ENCODE measurements at regions not wholly inside any gene's neighbourhood (a gene's known extent, or its start where the extent isn't known, plus 50 kb on each side); places are given as distances from the start of the nearest gene placed in this dataset.

- no peak for TF ChIP-seq ZNF274 (IDR thresholded peaks at IDR 0.05; ENCODE audit: low read depth, low read length)
Measured at GRCh38 chr18:76741346-76741745, 81.0 kb upstream of the ZNF236 start.

DNA sequence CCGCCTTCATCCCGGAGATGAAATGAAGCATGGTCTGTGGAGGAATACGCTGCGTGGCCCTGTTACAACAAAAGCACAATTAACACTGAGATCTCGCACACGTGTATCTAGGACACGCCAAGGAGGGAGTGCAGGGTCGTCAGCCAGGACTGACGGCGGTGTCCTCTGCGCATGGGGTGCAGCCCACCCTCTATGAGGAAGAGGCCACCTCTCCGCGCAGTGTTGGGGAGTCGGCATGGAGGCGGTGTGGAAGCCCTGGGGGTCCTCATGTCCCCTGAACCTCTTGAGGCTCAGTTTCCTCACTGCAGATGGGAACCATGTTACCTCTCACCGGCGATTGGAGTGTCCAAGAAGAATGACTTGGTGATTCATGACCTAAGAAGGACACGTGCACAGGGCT, 86.0 kb upstream of the ZNF236 start:
- TF ChIP-seq ZNF274 (IDR thresholded peaks at IDR 0.05; ENCODE audit: low read depth, low read length): no peak
- no peak overlapping the region for H3K4me3 ChIP-seq (ENCODE audit: low read length)

More at GRCh38 chr18:76741346-76741745, 81.0 kb upstream of the ZNF236 start:
- H3K4me3 ChIP-seq (ENCODE audit: low read length): no peak overlapping the region

DNA sequence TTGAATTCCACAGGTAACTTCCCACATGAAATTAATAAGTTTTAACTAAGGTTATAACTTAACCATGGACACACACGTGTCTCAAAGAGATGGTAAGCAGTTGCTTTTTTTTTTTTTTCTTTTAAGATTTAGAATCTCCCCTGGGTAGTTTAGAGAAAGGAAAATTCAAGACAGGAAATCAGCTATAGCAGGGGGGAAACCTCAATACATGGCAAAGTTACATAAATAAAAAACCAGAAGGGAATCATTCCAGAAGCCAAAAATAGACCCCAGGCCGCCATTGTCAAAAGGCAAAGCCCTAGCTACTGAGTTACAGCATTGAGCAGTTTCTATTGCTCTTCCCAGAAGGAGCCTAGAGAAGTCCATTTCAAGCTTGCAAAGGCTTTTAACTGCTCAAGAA, 91.5 kb upstream of the ZNF236 start:
- no peak overlapping the region for H3K4me3 ChIP-seq (ENCODE audit: low read length)
- TF ChIP-seq ZNF274 (IDR thresholded peaks at IDR 0.05; ENCODE audit: low read depth, low read length): no peak

GRCh38 chr18:76727589-76727988, 94.8 kb upstream of the ZNF236 start:
- no peak for TF ChIP-seq ZNF274 (IDR thresholded peaks at IDR 0.05; ENCODE audit: low read depth, low read length)
- no peak overlapping the region for H3K4me3 ChIP-seq (ENCODE audit: low read length)

DNA sequence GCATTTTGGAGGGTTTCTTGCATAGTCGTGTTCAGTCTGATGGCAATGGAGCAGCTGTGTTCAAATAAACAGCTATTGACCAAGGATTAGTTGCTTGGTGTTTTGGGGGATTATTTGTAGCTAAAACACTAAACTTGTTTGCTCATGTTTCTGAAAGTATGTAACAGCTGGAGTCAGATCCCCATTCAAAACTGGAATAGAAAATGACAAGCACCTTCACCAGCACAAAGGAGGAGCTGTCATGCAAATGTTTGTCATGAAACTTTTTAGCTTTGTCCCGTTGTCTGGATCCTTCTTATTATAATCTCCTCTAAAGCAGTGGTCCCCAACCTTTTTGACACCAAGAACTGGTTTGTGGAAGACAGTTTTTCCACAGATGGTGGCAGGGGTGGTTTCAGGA, 96.9 kb upstream of the ZNF236 start:
- no peak for TF ChIP-seq ZNF274 (IDR thresholded peaks at IDR 0.05; ENCODE audit: low read depth, low read length)
- H3K4me3 ChIP-seq (ENCODE audit: low read length): no peak overlapping the region

- H3K4me3 ChIP-seq (ENCODE audit: low read length): no peak overlapping the region
- TF ChIP-seq ZNF274 (IDR thresholded peaks at IDR 0.05; ENCODE audit: low read depth, low read length): no peak
Measured at GRCh38 chr18:76722224-76723061, 99.9 kb upstream of the ZNF236 start.

DNA sequence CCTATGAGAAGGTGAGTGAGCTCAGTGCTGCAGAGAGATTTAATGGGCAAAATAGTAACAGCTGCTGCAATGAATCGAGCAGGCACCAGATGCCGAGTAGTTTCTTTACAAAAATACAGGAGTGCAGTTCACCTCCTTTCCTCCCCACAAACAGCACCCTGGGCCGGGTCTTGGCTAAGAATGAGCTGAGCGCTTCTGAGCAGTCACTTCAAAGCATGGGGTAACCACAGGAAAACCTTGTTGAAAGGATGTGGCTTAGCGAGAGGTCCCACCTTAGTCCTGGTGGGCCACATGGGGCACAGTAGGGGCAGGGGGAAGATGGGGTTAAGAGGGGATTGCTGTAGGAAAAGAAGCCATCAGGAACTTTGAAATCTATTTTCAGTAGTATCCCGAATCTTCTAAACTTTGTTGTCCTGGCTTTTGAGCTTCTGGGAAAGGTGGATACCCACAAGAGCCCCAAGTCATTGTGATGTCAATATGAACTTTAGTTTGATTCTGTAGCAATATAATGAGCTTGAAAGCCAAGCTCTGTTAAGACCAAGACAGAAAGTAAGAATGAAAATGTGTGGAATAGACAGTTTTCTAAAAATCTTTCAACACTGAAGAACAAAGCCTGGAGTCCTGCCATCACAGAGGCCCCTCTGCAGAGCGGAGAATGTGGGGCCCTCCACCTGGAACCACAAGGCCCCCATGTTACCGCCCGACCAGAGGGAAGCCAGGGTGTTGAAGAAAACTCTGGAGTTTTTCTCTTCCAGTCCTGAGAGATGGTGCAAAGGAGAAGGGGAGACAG, 101.0 kb upstream of the ZNF236 start:
- no peak for TF ChIP-seq ZNF274 (IDR thresholded peaks at IDR 0.05; ENCODE audit: low read depth, low read length)
- H3K4me3 ChIP-seq (ENCODE audit: low read length): no peak overlapping the region

DNA sequence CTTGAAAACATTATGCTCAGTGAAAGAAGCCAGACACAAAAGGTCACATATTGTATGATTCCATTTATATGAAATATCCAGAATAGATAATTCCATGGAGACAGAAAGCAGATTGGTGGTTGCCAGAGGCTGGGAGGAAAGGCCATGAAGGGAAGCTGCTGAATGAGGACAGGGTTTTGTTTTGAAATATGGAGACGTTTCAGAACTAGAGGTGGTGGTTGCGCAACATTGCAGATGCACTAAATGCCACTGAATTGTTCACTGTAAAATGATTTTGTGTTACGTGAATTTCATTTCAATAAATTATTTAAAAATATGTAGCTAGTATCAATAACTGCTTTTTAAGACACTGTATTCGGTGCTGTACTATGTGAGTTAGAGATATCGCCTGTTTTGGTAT, 101.7 kb upstream of the ZNF236 start:
- no peak for TF ChIP-seq ZNF274 (IDR thresholded peaks at IDR 0.05; ENCODE audit: low read depth, low read length)
- H3K4me3 ChIP-seq (ENCODE audit: low read length): no peak overlapping the region

DNA sequence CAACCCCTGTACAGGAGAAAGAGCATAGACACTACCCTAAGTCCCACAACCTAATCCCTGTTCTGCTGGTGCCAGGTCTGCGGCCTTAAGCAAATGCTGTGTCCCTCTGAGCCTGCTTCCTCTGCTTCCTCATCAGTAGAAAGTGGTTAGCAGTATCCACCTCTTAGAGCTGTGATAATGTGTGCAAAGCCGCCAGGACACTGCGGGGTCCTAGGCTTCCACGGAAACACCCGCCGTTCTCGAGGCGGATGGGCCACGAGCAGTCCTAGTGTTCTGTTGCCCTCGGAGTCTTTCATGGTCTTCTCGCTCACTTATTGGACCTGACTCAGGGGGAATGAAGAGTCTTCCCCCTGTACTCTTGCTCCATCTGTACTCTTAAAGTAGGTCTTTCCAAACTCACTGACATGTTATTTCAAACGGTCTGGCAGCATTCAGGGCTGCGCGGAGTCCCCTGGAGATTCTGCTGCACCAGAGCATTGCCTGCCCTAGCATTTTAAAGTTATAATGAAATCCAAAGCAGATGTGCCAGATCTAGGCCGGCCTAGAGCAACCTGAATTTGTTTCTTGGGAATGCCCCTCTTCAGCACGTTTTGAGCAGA, 107.2 kb upstream of the ZNF236 start:
- no peak for TF ChIP-seq ZNF274 (IDR thresholded peaks at IDR 0.05; ENCODE audit: low read depth, low read length)
- H3K4me3 ChIP-seq (ENCODE audit: low read length): no peak overlapping the region

GRCh38 chr18:76713432-76713831, 108.9 kb upstream of the ZNF236 start:
- TF ChIP-seq ZNF274 (IDR thresholded peaks at IDR 0.05; ENCODE audit: low read depth, low read length): no peak
- H3K4me3 ChIP-seq (ENCODE audit: low read length): no peak overlapping the region

DNA sequence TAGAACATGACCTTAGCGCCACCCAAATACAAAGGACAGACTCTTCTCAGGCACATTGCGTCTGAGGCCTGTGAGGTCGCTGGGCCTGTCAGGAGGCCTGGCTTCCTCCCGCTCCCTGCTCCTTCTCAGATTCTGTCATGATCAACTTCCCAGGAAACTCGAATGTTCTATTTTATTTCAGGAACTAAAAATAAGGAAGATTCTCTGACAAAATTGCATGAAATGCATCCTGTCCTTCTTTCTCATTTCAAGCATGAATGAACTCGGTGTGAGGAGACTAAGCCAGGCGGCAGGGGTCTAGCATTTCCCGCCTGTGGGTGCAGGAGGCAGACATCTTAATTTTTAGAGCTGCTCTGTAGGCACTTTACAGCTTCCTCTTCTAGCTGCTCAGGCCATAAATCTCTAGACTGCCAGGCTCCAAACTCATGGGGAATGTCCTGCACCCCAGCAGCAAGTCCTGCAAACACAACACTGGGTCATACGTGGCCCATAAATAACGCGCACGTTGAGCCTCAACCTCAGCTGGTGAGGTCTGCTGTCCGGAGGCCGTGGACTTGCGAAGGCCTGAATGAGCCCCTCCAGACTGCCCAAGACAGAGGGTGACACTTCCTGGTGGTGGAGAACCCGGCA, 109.7 kb upstream of the ZNF236 start:
- no peak overlapping the region for H3K4me3 ChIP-seq (ENCODE audit: low read length)
- no peak for TF ChIP-seq ZNF274 (IDR thresholded peaks at IDR 0.05; ENCODE audit: low read depth, low read length)

DNA sequence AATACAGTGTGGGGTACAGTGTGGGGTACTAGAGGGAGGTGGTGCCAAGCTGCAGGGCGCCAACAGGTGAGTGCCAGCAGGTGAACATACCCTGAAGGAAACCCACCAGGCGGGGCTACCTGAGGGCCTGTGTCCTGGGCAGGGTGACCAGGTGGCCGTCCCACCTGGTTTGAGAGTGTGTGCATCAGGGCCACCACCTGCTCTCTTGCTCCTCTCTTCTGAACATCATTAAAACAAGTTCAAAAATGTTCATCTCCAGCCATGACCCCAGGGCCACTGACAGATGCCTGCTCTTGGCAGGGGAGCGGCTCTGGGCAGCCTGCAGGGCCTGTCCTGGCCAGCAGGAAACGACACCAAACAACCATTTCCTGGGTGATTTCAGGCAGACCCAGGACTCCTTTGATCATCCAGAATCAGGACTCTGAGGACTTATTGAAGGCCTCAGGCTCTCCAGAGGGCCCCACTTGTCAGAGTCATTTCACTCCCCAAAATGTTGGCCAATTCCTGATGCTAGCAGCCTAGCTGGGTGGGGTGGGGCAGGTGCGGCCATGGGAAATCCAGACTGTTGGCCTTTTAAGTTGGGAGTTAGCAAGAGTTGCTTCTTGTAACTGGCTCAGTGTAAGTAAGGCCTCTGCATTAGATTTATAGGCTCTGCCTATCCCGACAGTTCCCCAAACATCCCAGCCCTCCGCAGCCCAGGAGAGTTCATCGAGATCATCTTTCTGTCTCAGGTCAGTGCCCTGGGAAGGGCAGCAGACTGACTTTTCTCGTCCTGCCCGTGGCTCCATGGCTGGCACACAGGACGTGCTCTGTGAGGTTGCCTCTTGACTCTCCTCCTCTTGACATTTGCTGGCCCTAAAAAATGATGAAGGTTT, 111.5 kb upstream of the ZNF236 start:
- TF ChIP-seq ZNF274 (IDR thresholded peaks at IDR 0.05; ENCODE audit: low read depth, low read length): no peak
- no peak overlapping the region for H3K4me3 ChIP-seq (ENCODE audit: low read length)
